ENCODE measurements at regions not wholly inside any gene's neighbourhood (a gene's known extent, or its start where the extent isn't known, plus 50 kb on each side); places are given as distances from the start of the nearest gene placed in this dataset.

GRCh38 chr6:147699140-147699539, 190.7 kb downstream of the SAMD5 start:
- ChIA-PET POLR2A (no interaction called here), CTCF (no interaction called here)
- no peak overlapping the region for H3K27ac Mint-ChIP-seq
- no peaks in the 10 kb centered on the region for H3K4me1 ChIP-seq (ENCODE audit: insufficient read depth, low read length)
- no peaks in the 10 kb centered on the region for H3K9me3 Mint-ChIP-seq
- H3K36me3 ChIP-seq (ENCODE audit: insufficient read depth, low read length): no peaks in the 10 kb centered on the region
- H3K27me3 Mint-ChIP-seq: peaks cover 0 to 1% of the 10 kb centered on the region in 2 donors
- no peaks in the 10 kb centered on the region for H3K4me1 Mint-ChIP-seq
- no peak overlapping the region for H3K27ac ChIP-seq (ENCODE audit: low read depth, low read length)
- H3K4me3 Mint-ChIP-seq: no peak overlapping the region
- H3K9me3 ChIP-seq (ENCODE audit: low read length): no peaks in the 10 kb centered on the region
- no peaks in the 10 kb centered on the region for H3K27me3 ChIP-seq (ENCODE audit: insufficient read depth, low read length, poor library complexity, severe bottlenecking)
- no peak for DNase-seq
- H3K4me3 ChIP-seq (ENCODE audit: low read length): no peak overlapping the region
- H3K36me3 Mint-ChIP-seq: no peaks in the 10 kb centered on the region

GRCh38 chr6:147699637-147700036, 191.1 kb downstream of the SAMD5 start:
- CTCF ChIA-PET: no interaction called here
- peaks cover 0 to 1% of the 10 kb centered on the region in 2 donors for H3K27me3 Mint-ChIP-seq
- no peak for DNase-seq
- POLR2A ChIA-PET: no interaction called here
- Histone ChIP-seq H3K4me3 (ENCODE audit: low read length) (no peak overlapping the region), H3K27me3 (ENCODE audit: insufficient read depth, low read length, poor library complexity, severe bottlenecking) (no peaks in the 10 kb centered on the region), H3K36me3 (ENCODE audit: insufficient read depth, low read length) (no peaks in the 10 kb centered on the region), H3K27ac (ENCODE audit: low read depth, low read length) (no peak overlapping the region), H3K4me1 (ENCODE audit: insufficient read depth, low read length) (no peaks in the 10 kb centered on the region), H3K9me3 (ENCODE audit: low read length) (no peaks in the 10 kb centered on the region)
- H3K9me3 Mint-ChIP-seq: no peaks in the 10 kb centered on the region
- H3K27ac Mint-ChIP-seq: no peak overlapping the region
- H3K36me3 Mint-ChIP-seq: no peaks in the 10 kb centered on the region
- H3K4me3 Mint-ChIP-seq: no peak overlapping the region
- H3K4me1 Mint-ChIP-seq: no peaks in the 10 kb centered on the region

GRCh38 chr6:147700436-147701209, 192.1 kb downstream of the SAMD5 start:
- Mint-ChIP-seq H3K27me3 (peaks cover 0 to 1% of the 10 kb centered on the region in 2 donors), H3K27ac (no peak overlapping the region), H3K9me3 (no peaks in the 10 kb centered on the region), H3K4me1 (no peaks in the 10 kb centered on the region), H3K36me3 (no peaks in the 10 kb centered on the region), H3K4me3 (no peak overlapping the region)
- Histone ChIP-seq H3K36me3 (ENCODE audit: insufficient read depth, low read length) (no peaks in the 10 kb centered on the region), H3K4me1 (ENCODE audit: insufficient read depth, low read length) (no peaks in the 10 kb centered on the region), H3K27me3 (ENCODE audit: insufficient read depth, low read length, poor library complexity, severe bottlenecking) (no peaks in the 10 kb centered on the region), H3K4me3 (ENCODE audit: low read length) (no peak overlapping the region), H3K9me3 (ENCODE audit: low read length) (no peaks in the 10 kb centered on the region), H3K27ac (ENCODE audit: low read depth, low read length) (no peak overlapping the region)
- no peak for DNase-seq
- ChIA-PET POLR2A (no interaction called here), CTCF (interaction anchor here (1.1 kb wide), 1 partner anchor 12 kb away, joined by 3 read pairs; no protein-coding TSS in a partner anchor)

- Mint-ChIP-seq H3K9me3 (no peaks in the 10 kb centered on the region), H3K36me3 (no peaks in the 10 kb centered on the region), H3K4me3 (no peak overlapping the region), H3K4me1 (no peaks in the 10 kb centered on the region), H3K27ac (no peak overlapping the region), H3K27me3 (no peaks in the 10 kb centered on the region)
- Histone ChIP-seq H3K36me3 (ENCODE audit: insufficient read depth, low read length) (no peaks in the 10 kb centered on the region), H3K27me3 (ENCODE audit: insufficient read depth, low read length, poor library complexity, severe bottlenecking) (no peaks in the 10 kb centered on the region), H3K4me1 (ENCODE audit: insufficient read depth, low read length) (no peaks in the 10 kb centered on the region), H3K4me3 (ENCODE audit: low read length) (no peak overlapping the region), H3K9me3 (ENCODE audit: low read length) (no peaks in the 10 kb centered on the region), H3K27ac (ENCODE audit: low read depth, low read length) (no peak overlapping the region)
- no peak for DNase-seq
- ChIA-PET CTCF (no interaction called here), POLR2A (no interaction called here)
Observed at GRCh38 chr6:147704691-147705090, 196.2 kb downstream of the SAMD5 start.

- Histone ChIP-seq H3K27ac (ENCODE audit: low read depth, low read length) (no peak overlapping the region), H3K4me1 (ENCODE audit: insufficient read depth, low read length) (no peaks in the 10 kb centered on the region), H3K9me3 (ENCODE audit: low read length) (no peaks in the 10 kb centered on the region), H3K27me3 (ENCODE audit: insufficient read depth, low read length, poor library complexity, severe bottlenecking) (no peaks in the 10 kb centered on the region), H3K36me3 (ENCODE audit: insufficient read depth, low read length) (no peaks in the 10 kb centered on the region), H3K4me3 (ENCODE audit: low read length) (no peak overlapping the region)
- Mint-ChIP-seq H3K9me3 (peaks cover 0 to 2% (median 0%) of the 10 kb centered on the region in 5 donors), H3K27ac (no peak overlapping the region), H3K27me3 (no peaks in the 10 kb centered on the region), H3K4me1 (no peaks in the 10 kb centered on the region), H3K36me3 (no peaks in the 10 kb centered on the region), H3K4me3 (no peak overlapping the region)
- ChIA-PET CTCF (no interaction called here), POLR2A (no interaction called here)
- no peak for DNase-seq
Observed at GRCh38 chr6:147707524-147707923, 199.0 kb downstream of the SAMD5 start.

- CTCF ChIA-PET: no interaction called here
- H3K4me1 Mint-ChIP-seq: no peaks in the 10 kb centered on the region
- H3K36me3 Mint-ChIP-seq: no peaks in the 10 kb centered on the region
- H3K4me1 ChIP-seq (ENCODE audit: insufficient read depth, low read length): no peaks in the 10 kb centered on the region
- no peak overlapping the region for H3K4me3 Mint-ChIP-seq
- H3K36me3 ChIP-seq (ENCODE audit: insufficient read depth, low read length): no peaks in the 10 kb centered on the region
- H3K27me3 ChIP-seq (ENCODE audit: insufficient read depth, low read length, poor library complexity, severe bottlenecking): no peaks in the 10 kb centered on the region
- peaks cover 0 to 2% (median 0%) of the 10 kb centered on the region in 5 donors for H3K9me3 Mint-ChIP-seq
- no peak overlapping the region for H3K4me3 ChIP-seq (ENCODE audit: low read length)
- H3K27ac Mint-ChIP-seq: no peak overlapping the region
- H3K27ac ChIP-seq (ENCODE audit: low read depth, low read length): no peak overlapping the region
- no peak for DNase-seq
- POLR2A ChIA-PET: no interaction called here
- no peaks in the 10 kb centered on the region for H3K27me3 Mint-ChIP-seq
- no peaks in the 10 kb centered on the region for H3K9me3 ChIP-seq (ENCODE audit: low read length)
Observed at GRCh38 chr6:147708170-147708569, 199.7 kb downstream of the SAMD5 start.

GRCh38 chr6:147709396-147710272, 201.1 kb downstream of the SAMD5 start:
- DNase-seq: no peak
- Mint-ChIP-seq H3K27ac (no peak overlapping the region), H3K27me3 (no peaks in the 10 kb centered on the region), H3K9me3 (peaks cover 0 to 2% (median 0%) of the 10 kb centered on the region in 5 donors), H3K4me3 (no peak overlapping the region), H3K4me1 (no peaks in the 10 kb centered on the region), H3K36me3 (no peaks in the 10 kb centered on the region)
- Histone ChIP-seq H3K4me1 (ENCODE audit: insufficient read depth, low read length) (no peaks in the 10 kb centered on the region), H3K9me3 (ENCODE audit: low read length) (no peaks in the 10 kb centered on the region), H3K27me3 (ENCODE audit: insufficient read depth, low read length, poor library complexity, severe bottlenecking) (no peaks in the 10 kb centered on the region), H3K27ac (ENCODE audit: low read depth, low read length) (no peak overlapping the region), H3K4me3 (ENCODE audit: low read length) (no peak overlapping the region), H3K36me3 (ENCODE audit: insufficient read depth, low read length) (no peaks in the 10 kb centered on the region)
- CTCF ChIA-PET: no interaction called here
- POLR2A ChIA-PET: no interaction called here

- POLR2A ChIA-PET: no interaction called here
- CTCF ChIA-PET: no interaction called here
Observed at GRCh38 chr6:147710890-147711289, 202.4 kb downstream of the SAMD5 start.

More at GRCh38 chr6:147710890-147711289, 202.4 kb downstream of the SAMD5 start:
- DNase-seq: no peak
- H3K36me3 ChIP-seq (ENCODE audit: insufficient read depth, low read length): no peaks in the 10 kb centered on the region
- H3K4me3 ChIP-seq (ENCODE audit: low read length): no peak overlapping the region
- Mint-ChIP-seq H3K27me3 (no peaks in the 10 kb centered on the region), H3K27ac (no peak overlapping the region), H3K4me3 (no peak overlapping the region), H3K9me3 (peaks cover 0 to 2% (median 0%) of the 10 kb centered on the region in 5 donors), H3K36me3 (no peaks in the 10 kb centered on the region), H3K4me1 (no peaks in the 10 kb centered on the region)
- no peaks in the 10 kb centered on the region for H3K27me3 ChIP-seq (ENCODE audit: insufficient read depth, low read length, poor library complexity, severe bottlenecking)
- no peak overlapping the region for H3K27ac ChIP-seq (ENCODE audit: low read depth, low read length)
- no peaks in the 10 kb centered on the region for H3K9me3 ChIP-seq (ENCODE audit: low read length)
- H3K4me1 ChIP-seq (ENCODE audit: insufficient read depth, low read length): no peaks in the 10 kb centered on the region

Data from CD8-positive, alpha-beta memory T cell (primary cell).